GM19395 (cell line): ENCODE measurements at regions not wholly inside any gene's neighbourhood (a gene's known extent, or its start where the extent isn't known, plus 50 kb on each side); places are given as distances from the start of the nearest gene placed in this dataset.

Experiments
- ATAC-seq: cut with Tn5 transposase; IDR thresholded peaks from one replicate; pipeline ENCODE4 v1.9.1; 2021; ENCODE audit warnings: mild to moderate bottlenecking, moderate library complexity; ENCODE audit not compliant: unreplicated experiment

DNA sequence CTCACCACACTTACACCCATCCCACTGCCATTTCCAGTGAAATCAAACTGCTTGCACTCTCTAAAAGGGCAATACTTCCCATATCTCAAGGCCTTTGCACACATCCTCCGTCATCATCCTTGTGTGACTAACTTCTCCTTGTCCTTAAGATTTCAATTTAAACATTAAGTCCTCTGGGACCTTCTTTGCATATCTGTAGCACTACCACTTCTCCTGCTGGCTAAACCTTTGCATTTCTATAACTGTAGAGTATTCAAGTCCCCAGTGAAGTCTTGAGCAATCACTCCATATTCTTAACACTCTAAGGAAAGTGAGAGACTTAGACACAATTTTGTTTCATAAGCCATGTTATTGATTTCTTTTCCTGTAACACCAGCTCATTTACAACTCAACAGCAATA, 136.8 kb upstream of the EPHA4 start:
- ATAC-seq = no peak

GRCh38 chr2:221705185-221705877, 133.2 kb upstream of the EPHA4 start:
- no peak for ATAC-seq

DNA sequence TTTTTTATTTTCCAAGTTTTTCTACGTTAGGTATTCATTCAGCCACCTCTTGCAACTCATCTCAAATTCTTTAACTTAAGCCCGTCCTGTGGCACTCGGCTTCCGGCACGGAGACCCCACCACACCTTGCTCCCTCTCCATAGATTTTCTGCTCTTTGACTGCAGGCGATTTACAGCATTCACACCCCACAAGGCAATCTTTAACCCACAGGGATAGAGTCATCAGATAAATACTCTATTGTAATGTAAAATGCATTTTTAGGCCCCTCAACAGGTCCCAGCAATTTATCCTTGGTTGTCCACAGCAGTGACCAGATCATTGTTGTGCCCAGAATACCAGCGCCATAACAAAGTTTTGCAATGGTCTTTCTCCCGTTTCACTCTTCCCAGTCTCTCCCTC, 132.3 kb upstream of the EPHA4 start:
- no peak for ATAC-seq

DNA sequence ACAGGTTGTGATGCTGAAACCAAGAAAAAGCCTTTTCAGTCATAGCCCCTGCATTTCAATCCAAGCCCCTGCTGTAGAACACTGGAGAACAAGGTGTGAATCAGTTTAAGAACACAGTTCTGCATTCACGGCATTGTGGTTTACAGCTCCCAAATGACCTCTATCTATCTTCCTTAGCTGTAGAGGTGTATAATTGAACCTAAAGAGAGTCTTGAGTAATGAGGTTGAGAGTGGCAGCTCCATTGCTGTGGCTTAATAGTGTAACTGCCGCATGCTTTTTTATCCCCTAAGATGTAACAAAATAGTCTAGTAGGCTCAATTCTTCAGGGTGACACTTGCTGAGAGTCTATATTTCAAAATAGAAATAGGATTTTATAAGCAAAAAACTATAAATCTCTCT, 121.3 kb upstream of the EPHA4 start:
- ATAC-seq = no peak

DNA sequence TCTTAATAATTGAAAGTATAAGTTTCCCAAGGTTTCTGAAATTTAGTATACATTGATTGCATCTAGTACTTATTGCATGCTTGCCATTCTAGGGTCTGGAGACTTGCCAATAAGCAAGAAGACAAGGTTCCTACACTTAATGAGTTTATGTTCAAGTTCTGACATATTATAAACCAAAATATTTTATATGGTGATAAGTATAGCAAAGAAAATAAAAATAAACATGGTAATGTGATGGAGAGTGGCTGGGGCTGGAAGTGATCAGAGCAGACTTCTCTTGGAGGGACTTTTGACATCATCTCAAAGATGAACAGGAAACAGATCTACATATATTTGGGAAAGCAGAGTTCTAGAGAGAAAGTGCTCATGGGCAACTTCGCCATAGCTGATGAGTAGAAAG, 119.5 kb upstream of the EPHA4 start:
- no peak for ATAC-seq

DNA sequence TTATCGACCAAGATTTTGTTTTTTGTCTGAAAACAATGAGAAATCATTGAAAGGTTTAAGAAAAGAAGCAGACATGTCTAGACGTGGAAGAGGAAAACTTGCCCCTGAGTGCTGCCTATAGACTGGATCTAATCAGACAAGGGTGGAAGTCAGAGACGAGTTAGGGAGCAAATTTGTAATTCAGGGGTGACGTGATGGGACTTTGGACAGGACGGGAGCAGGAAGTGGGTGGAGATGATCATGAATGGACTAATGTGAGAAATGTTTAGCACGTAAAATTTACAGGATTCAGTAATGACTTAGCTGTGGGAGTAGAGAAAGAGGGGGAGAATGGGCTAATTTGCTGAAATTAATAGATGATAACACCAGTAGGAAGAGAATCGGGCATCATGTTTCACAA, 117.0 kb upstream of the EPHA4 start:
- no peak for ATAC-seq

DNA sequence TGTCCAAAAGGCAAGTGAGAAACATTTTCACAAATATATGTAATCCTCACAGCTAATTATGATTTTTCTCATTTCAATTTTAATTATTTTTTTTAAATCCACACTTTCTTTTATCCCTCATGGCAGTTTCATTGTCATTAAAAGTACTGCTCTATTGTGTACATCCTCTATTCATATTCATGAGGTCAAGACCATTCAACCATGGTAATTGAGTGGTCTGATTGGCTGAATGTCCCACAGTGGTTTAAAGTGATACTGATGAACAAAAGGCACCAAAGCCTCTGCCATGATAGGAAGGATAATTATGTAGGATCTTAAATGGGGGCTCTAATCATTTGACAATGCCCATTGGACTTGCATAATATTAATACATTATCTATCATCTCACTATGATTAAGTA, 108.4 kb upstream of the EPHA4 start:
- ATAC-seq = no peak

DNA sequence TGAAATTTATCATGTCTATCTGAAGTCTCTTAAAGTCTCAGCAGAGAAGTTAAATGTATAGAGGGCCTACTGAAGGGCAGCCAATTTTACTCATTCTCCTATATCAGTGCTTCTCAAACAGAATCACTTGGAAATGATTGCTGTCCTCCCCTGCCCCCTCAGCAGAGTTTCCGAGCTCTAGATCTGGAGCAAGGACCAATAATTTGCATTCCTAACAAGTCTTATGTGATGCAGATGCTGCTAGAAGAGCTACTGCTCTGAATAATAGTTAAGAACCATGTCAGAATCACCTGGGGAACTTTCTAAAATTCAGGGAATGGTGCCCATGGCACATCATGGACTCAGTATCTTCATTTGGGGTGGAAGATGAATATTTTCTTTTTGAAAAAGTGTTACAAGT, 105.6 kb upstream of the EPHA4 start:
- ATAC-seq = no peak

DNA sequence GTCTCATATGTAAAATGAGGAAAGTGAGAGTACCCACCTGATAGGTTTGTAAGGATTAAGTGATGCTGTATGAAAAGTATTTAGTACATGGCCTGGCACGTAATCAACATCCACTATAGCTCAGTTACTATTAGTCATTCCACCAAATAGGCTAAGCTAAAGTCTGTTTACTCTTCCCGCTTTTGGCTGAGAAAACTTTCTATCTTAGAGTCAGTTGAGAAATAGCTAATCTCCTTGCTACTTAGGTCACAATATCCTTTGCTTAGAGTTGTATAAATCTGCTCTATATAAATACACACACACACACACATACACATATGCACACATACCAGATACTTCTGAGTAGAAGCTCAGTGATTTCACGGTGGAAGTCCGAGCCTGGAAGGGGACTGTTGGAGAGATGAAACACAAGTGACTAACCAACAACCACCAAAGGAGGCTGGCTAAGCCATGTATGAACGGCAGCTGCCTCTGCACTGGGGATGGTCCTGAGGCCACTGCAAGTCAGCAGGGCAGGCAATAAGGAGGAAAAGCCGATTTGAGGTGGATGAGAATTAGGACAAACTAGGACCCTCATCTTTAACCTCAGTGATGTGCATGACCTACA, 104.6 kb upstream of the EPHA4 start:
- ATAC-seq = no peak

- ATAC-seq = no peak
Measured at GRCh38 chr2:221675201-221675908, 103.3 kb upstream of the EPHA4 start.

- ATAC-seq = no peak
Measured at GRCh38 chr2:221674446-221674845, 102.3 kb upstream of the EPHA4 start.

GRCh38 chr2:221673248-221673647, 101.1 kb upstream of the EPHA4 start:
- no peak for ATAC-seq

GRCh38 chr2:221671515-221671914, 99.4 kb upstream of the EPHA4 start:
- ATAC-seq = no peak

GRCh38 chr2:221662689-221663391, 90.7 kb upstream of the EPHA4 start:
- ATAC-seq = no peak

- no peak for ATAC-seq
Measured at GRCh38 chr2:221657806-221658205, 85.7 kb upstream of the EPHA4 start.

DNA sequence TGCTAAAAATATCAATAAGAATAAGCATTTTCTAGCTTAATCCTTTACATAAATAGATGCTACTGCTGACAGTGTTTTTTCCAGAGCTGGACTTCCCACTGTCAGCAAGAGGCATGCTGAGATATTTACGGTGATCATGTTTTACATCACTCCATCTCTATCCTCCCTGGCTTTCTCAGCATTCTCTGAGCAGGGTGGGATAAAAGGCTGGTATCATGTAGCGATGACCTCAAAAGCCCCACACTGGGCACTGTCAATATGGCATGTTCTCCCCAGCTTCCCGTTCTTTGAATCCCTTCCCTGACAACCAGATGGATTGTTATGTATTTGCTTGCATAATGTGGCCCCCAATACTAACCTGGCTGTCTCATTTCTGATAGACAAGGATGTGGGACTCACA, 83.2 kb upstream of the EPHA4 start:
- ATAC-seq = no peak

- no peak for ATAC-seq
Measured at GRCh38 chr2:221653182-221653581, 81.1 kb upstream of the EPHA4 start.

- ATAC-seq = no peak
Measured at GRCh38 chr2:221649051-221649775, 77.1 kb upstream of the EPHA4 start.

GRCh38 chr2:221642447-221642846, 70.3 kb upstream of the EPHA4 start:
- no peak for ATAC-seq

DNA sequence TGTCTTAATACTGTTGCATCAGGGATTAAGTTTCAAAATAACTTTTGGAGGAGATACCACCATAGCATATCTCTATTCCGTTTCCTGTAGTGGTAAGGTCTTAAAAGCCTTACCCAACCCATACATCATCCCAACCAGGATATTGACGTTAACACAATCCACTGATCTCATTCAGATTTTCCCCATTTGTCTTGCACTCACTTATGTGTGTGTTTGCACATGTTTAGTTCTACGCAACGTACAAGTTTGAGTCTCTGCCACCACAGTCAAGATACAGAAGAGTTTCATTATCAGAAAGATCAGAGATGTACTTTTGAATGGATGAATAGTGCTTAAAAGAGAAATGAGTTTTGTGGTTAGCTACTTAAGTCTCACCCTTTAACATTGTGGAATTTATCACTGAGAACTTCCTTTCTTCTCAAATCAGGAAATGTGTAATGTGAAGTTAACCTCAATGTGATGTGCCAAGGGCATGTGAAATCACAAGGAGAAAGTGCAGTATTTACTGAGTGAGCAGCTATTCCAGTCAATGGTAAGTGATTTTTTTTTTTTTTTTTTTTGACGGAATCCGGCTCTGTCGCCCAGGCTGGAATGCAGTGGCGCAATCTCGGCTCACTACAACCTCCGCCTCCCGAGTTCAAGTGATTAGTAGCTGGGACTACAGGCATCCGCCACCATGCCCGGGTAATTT, 69.2 kb upstream of the EPHA4 start:
- ATAC-seq = no peak
